HG03108 (cell line): ENCODE measurements at regions not wholly inside any gene's neighbourhood (a gene's known extent, or its start where the extent isn't known, plus 50 kb on each side); places are given as distances from the start of the nearest gene placed in this dataset.
"Not testable (repeated sequence)": the region's sequence is repeated elsewhere in the genome, so short reads cannot be mapped to it uniquely, and the experiment has no call there.

Experiments used
- ATAC-seq: cut with Tn5 transposase; IDR thresholded peaks from one replicate; pipeline ENCODE4 v1.9.1; 2021; ENCODE audit warnings: moderate library complexity; ENCODE audit not compliant: unreplicated experiment

- no peak for ATAC-seq
Observed at GRCh38 chr4:33625748-33626147, 2618.6 kb downstream of the ARAP2 start.

- ATAC-seq, result no peak
Observed at GRCh38 chr4:33626221-33626620, 2618.1 kb downstream of the ARAP2 start.

- no peak for ATAC-seq
Observed at GRCh38 chr4:33628296-33628695, 2616.0 kb downstream of the ARAP2 start.

GRCh38 chr4:33649015-33649414, 2595.3 kb downstream of the ARAP2 start:
- ATAC-seq, result no peak

GRCh38 chr4:33649471-33649870, 2594.8 kb downstream of the ARAP2 start:
- no peak for ATAC-seq

- ATAC-seq, result no peak
Observed at GRCh38 chr4:33650036-33650435, 2594.3 kb downstream of the ARAP2 start.

GRCh38 chr4:33658971-33659370, 2585.3 kb downstream of the ARAP2 start:
- no peak for ATAC-seq

- no peak for ATAC-seq
Observed at GRCh38 chr4:33661636-33662035, 2582.7 kb downstream of the ARAP2 start.

- ATAC-seq, result no peak
Observed at GRCh38 chr4:33685939-33686338, 2558.4 kb downstream of the ARAP2 start.

GRCh38 chr4:33696041-33696440, 2548.3 kb downstream of the ARAP2 start:
- no peak for ATAC-seq

GRCh38 chr4:33696586-33696985, 2547.7 kb downstream of the ARAP2 start:
- ATAC-seq, result no peak

GRCh38 chr4:33709247-33709646, 2535.1 kb downstream of the ARAP2 start:
- no peak for ATAC-seq

- ATAC-seq, result no peak
Observed at GRCh38 chr4:33711826-33712225, 2532.5 kb downstream of the ARAP2 start.

- no peak for ATAC-seq
Observed at GRCh38 chr4:33714971-33715370, 2529.3 kb downstream of the ARAP2 start.

GRCh38 chr4:33715841-33716395, 2528.4 kb downstream of the ARAP2 start:
- no peak for ATAC-seq

- no peak for ATAC-seq
Observed at GRCh38 chr4:33722254-33722653, 2522.1 kb downstream of the ARAP2 start.

- ATAC-seq, result no peak
Observed at GRCh38 chr4:33722800-33723516, 2521.4 kb downstream of the ARAP2 start.

- ATAC-seq, result no peak
Observed at GRCh38 chr4:33724685-33725084, 2519.6 kb downstream of the ARAP2 start.

GRCh38 chr4:33725861-33726260, 2518.5 kb downstream of the ARAP2 start:
- ATAC-seq, result no peak

GRCh38 chr4:33737726-33738125, 2506.6 kb downstream of the ARAP2 start:
- ATAC-seq, result no peak

GRCh38 chr4:33739884-33740632, 2504.3 kb downstream of the ARAP2 start:
- ATAC-seq, result no peak

GRCh38 chr4:33740871-33741270, 2503.4 kb downstream of the ARAP2 start:
- not testable (repeated sequence) for ATAC-seq
